GM18517 (cell line): ENCODE measurements at regions not wholly inside any gene's neighbourhood (a gene's known extent, or its start where the extent isn't known, plus 50 kb on each side); places are given as distances from the start of the nearest gene placed in this dataset.

Experiments used
- ATAC-seq: cut with Tn5 transposase; IDR thresholded peaks from one replicate; pipeline ENCODE4 v1.9.1; 2021; ENCODE audit warnings: mild to moderate bottlenecking, moderate library complexity; ENCODE audit not compliant: unreplicated experiment

GRCh38 chr18:38402509-38402908 lies 836.9 kb upstream of the CELF4 start:
- no peak for ATAC-seq

GRCh38 chr18:38397094-38397493 lies 831.5 kb upstream of the CELF4 start:
- no peak for ATAC-seq

DNA sequence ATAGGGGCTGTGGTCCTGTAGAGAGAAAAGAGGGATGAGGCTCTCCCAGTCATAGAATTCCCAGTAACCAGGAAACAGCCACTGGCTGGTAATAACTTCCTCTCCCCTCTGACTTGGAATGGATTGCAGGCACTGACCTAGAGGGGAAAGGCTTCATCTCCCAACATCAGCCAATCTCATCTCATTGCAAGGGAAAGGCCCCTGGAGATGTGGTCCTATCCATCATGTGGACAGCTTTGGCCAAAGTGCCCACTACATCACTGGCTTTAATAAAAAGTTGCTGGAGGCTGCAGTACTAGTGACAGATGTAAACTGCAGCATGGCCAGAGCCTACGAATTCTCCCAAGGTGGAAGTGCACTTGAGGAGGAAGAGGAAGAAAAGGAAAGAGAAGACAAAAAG lies 820.5 kb upstream of the CELF4 start:
- no peak for ATAC-seq

DNA sequence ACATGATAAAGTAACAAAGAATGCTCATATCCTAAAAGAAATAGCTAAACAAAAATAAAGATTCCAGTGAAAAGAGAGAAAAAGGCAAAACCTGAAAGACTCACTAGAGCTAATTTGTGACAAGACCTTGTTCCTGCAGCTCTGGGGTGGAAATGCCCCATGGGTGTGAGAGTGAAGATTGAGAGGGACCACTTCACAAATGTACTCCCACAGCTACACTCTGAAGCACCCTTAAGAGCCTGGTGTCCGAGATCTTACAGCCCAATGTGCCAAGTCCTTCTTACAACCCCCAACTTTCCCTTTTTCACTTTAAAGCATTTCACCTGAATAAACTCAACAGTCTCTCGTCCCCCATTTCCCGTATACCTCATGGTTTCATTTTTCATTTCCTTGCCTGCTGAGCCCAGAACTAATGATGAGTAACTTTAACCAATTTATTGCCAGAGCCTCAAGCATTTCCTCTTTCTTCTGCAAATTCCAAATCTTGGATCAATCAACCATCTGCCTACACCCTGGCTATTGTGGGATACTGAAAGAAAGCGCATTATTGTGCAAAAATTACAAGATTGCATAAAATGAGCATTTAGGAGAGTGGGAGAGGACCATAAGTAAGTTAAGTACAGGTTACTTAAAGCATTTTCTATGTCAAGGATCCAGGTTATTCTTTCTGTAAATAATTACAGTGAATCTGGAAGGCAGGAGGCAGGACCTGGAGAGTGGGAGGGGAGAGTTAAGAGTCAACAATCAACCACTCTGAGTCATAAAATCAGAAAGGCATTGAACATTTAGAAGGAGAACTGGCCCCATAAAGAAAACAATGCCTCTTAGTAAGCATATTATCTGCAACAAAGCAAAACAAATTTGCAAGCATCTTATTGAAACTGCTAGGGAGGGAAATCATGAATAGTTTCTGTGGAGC lies 804.4 kb upstream of the CELF4 start:
- ATAC-seq = no peak

DNA sequence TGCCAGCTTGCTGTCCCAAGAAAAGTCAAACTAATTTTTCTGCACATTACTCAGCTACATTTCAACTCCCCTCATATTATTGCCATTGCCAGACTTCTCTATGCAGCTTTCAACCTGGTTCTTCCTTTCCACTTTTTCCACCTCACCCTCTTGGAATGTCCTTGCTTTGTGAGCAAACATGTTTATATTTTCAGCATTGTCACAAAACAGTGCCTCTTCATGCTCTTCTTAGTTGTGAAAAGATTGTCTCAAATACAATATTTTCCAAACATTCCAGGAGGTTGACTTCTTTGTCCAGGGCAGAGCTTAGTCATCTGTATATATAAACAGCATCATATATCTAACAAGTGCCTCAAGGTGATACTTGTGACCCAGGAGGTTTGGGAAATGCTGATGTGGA lies 803.3 kb upstream of the CELF4 start:
- ATAC-seq = no peak

DNA sequence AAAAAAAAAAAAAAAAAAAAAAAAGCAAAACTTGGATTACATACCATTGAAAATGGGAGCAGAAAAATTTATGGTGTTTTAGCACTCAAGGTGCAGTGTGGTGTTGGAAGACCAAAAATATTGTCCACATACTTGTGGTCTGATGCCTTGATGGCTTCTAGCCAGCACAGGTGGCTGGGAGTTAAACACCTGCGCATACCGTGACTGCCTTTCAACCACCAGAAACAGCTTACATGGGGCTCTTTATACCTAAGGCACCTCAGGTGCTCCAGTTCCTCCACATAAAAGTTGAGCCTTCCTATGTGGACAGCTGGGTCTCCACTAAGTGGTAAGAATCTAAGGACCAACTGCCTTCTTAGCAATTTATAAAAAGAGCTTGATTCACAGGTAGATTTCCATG lies 802.6 kb upstream of the CELF4 start:
- no peak for ATAC-seq

GRCh38 chr18:38367473-38367872 lies 801.9 kb upstream of the CELF4 start:
- ATAC-seq = no peak

DNA sequence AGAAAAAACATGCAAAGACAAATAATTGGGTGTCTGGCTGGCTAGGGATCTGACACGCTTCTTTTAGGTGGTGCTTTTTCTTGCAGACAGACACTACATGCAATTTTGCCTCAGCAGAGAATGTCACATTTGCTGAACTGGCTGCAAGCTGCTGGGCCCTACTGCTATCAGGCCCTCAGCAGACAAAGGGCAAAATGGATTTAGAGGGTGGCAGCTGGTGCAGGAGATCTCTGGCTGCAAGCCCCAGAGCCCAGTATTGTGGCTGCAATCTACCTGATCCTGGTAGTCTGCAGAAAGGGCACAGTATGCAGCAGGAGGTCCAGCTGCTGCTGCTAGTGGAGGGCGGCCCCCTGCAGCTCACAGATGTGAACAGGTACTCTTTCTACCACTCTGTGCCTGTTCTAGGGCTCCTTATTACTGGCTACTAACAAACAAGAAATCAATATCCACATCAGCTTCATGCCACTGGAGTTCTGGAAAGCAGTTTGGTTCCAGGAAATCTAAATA lies 796.7 kb upstream of the CELF4 start:
- ATAC-seq = no peak

GRCh38 chr18:38358805-38359657 lies 793.4 kb upstream of the CELF4 start:
- no peak for ATAC-seq

DNA sequence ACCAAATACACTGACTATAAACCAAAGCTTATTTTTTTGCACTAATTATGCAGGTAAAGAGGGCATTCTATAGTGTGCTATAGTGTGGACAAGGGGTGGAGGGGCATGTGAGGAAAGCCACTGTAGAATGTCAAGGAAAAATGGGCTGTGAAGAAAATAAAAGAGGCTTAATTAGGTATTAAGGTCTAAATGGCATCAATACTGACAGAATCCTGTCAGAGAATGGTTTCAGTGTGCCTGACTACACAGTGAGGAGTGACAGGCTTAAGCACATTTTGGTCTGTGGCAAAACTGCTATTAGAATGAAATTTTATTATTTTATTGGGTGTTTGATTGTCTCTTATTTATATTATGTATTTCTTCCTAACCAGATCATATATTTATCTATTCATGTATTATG lies 787.6 kb upstream of the CELF4 start:
- ATAC-seq = no peak

- no peak for ATAC-seq
Observed at GRCh38 chr18:38350141-38350540, 784.5 kb upstream of the CELF4 start.

- no peak for ATAC-seq
Observed at GRCh38 chr18:38330573-38330972, 765.0 kb upstream of the CELF4 start.

DNA sequence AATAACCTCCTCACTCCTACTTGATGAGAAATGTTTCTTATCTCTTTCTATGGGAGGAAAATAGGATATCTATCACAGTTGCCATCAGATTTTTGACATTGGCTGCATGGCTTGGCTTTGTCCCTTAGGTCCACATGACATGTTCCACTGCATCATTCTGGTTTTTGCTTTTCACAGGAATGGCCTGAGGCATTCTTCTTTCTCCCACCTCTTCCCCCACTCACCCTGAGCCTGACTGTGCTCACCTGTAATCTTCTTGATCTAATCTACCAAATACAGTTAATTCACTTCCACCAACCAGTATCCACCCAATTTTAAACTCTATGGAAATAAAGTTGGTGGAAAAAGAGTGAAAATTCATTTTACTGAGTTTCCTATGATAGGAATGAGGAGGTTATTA lies 763.5 kb upstream of the CELF4 start:
- ATAC-seq = no peak

- ATAC-seq = no peak
Observed at GRCh38 chr18:38322206-38322605, 756.6 kb upstream of the CELF4 start.

GRCh38 chr18:38321262-38321661 lies 755.7 kb upstream of the CELF4 start:
- ATAC-seq = no peak

DNA sequence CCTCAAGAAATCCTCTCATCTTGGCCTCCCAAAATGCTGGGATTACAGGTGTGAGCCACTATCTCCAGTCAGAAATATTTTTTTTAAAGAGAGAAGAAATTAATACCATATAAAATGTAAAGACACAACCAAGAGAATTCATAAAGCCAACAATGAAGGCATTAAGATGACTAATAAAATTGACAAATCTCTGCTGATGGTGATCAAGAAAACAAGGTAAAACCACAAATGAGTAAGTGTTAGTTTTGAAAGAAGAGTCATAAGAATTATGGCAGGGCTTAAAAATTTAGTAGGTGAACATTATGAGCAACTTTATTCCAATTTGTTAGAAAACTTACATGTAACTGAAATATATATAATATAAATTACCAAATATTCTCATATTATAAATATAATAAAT lies 752.8 kb upstream of the CELF4 start:
- no peak for ATAC-seq

GRCh38 chr18:38313831-38314230 lies 748.2 kb upstream of the CELF4 start:
- ATAC-seq = no peak

DNA sequence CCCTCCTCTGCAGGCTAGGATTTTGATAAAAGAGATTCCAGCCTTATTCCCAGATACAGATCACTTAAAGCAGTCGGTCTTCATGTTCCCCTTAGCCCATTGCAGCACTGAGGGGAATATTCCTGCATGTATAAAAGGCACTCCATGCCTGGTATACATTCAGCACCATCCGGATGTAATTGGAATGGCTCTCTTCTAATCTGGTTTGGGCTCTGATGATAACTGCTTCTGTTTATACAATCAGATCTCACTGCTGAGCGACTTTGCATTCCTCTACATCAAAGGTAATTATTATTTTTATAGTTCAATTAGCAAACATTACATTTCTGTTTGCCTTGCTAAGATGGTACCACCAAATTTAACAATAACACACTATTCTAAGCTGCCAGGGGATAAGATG lies 746.9 kb upstream of the CELF4 start:
- ATAC-seq = no peak

- no peak for ATAC-seq
Observed at GRCh38 chr18:38310936-38311335, 745.3 kb upstream of the CELF4 start.

DNA sequence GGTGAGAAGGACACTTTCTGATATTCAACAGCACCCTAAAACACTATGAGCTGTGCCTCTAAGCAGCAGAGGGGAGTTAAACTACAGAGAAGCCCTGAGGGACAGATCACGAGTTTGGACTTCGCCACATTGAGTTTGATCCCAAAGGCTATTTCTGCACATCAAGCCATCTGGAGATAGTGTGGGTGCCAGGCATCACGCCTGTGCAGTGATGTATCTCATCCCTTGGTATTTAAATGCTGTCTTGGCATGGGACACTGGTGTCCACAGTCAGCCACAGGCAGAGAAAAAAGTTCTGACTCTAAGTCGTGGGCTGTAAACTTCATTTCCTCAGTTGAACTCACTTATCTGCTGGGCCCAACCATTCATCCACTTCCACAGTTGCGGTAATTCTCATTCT lies 742.3 kb upstream of the CELF4 start:
- ATAC-seq = no peak

DNA sequence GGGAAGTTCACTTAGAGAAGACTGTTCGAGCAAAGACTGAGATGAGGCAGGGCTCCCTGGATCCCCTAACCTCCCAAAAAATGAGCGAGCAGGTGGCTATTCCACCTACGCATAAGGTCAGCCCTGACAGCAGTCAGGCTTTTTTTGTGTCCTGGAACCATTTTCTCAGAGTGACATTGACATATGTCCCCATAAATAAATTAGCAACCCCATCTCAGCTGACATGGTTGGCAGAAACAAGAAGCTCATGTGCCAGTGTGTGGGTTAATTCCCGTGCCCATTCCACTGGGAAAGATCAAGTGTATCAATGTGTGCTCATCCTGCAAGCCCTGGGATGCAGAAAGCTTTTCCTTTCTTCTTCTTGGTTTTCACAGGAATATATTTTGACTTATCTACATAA lies 740.4 kb upstream of the CELF4 start:
- no peak for ATAC-seq

DNA sequence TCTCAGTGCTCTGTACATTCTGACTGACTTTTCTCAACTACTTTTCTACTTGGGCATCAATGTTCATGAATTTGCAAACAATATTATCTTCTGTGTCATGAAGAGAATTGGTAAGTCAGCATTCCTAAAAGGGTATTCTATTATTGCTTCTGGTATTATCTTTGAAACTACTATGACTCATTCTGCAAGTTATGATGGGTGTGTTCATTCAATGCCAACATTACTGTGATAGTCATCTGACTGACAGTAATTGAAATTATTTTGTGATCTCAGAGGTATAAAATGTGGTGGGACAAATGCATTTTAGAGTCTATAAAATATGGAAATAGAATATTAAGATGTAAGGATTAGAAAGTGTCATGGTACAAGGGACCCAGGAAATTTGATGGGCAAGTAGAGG lies 736.0 kb upstream of the CELF4 start:
- ATAC-seq = no peak
